Stomach (tissue), 4 donors: ENCODE measurements at regions not wholly inside any gene's neighbourhood (a gene's known extent, or its start where the extent isn't known, plus 50 kb on each side); places are given as distances from the start of the nearest gene placed in this dataset.

Experiments used
- CTCF ChIP-seq, 7 experiments: fragments of 450-650 bp in 4 of 7; fragments of 200-600 bp in 3 of 7; sonication (generic) in 3 of 7; IDR thresholded peaks; one replicate each; pipeline ENCODE4 v1.5.1; 2016 to 2019; ENCODE audit warnings: antibody characterized with exemption in 7 of 7, control low read depth in 2 of 7, mild to moderate bottlenecking in 1 of 7
- POLR2A ChIP-seq, 4 donors: fragments of 450-650 bp; IDR thresholded peaks; one replicate each; pipeline ENCODE4 v1.6.1; 2016; ENCODE audit warnings: antibody characterized with exemption in 4 of 4, control low read depth in 2 of 4, mild to moderate bottlenecking in 1 of 4, moderate library complexity in 1 of 4

- TF ChIP-seq CTCF (IDR thresholded peaks at IDR 0.05) = no peak
- TF ChIP-seq POLR2A (IDR thresholded peaks at IDR 0.05) = no peak
Measured at GRCh38 chr2:79210274-79210917, 50.8 kb upstream of the REG3A start.
